Type B pancreatic cell (in vitro differentiated cells): ENCODE measurements at regions not wholly inside any gene's neighbourhood (a gene's known extent, or its start where the extent isn't known, plus 50 kb on each side); places are given as distances from the start of the nearest gene placed in this dataset.

Experiments used
- DNase-seq: peaks from one replicate; pipeline ENCODE4 v3.0.0; 2021; ENCODE audit warnings: mixed read lengths; ENCODE audit not compliant: unreplicated experiment; ENCODE audit errors: extremely low spot score
- H3K27ac Mint-ChIP-seq: 2 replicates; pipeline ENCODE4 v1.8.0; 2021; ENCODE audit warnings: mild to moderate bottlenecking, mixed read lengths
- H3K27me3 Mint-ChIP-seq: 2 replicates; pipeline ENCODE4 v1.8.0; 2021; ENCODE audit warnings: mixed read lengths
- H3K36me3 Mint-ChIP-seq: 2 replicates; pipeline ENCODE4 v1.8.0; 2021; ENCODE audit warnings: mixed read lengths
- H3K4me1 Mint-ChIP-seq: one replicate; pipeline ENCODE4 v1.8.0; 2021; ENCODE audit warnings: mixed read lengths; ENCODE audit not compliant: unreplicated experiment
- H3K4me3 Mint-ChIP-seq: 2 replicates; pipeline ENCODE4 v1.8.0; 2021; ENCODE audit warnings: mild to moderate bottlenecking, mixed read lengths
- H3K9me3 Mint-ChIP-seq: 2 replicates; pipeline ENCODE4 v1.8.0; 2021; ENCODE audit warnings: mixed read lengths
- CTCF ChIP-seq: fragments of 200-600 bp; sonication (generic); conservative IDR thresholded peaks from 2 replicates; pipeline ENCODE4 v1.5.0; 2021; ENCODE audit warnings: antibody characterized with exemption, mild to moderate bottlenecking

GRCh38 chr2:223510713-223511112, 91.4 kb downstream of the SCG2 start:
- H3K9me3 Mint-ChIP-seq = no peaks in the 10 kb centered on the region
- peaks cover 28% of the 10 kb centered on the region for H3K27me3 Mint-ChIP-seq
- TF ChIP-seq CTCF = no peak
- no peaks in the 10 kb centered on the region for H3K4me1 Mint-ChIP-seq
- no peaks in the 10 kb centered on the region for H3K36me3 Mint-ChIP-seq
- DNase-seq = no peak
- H3K4me3 Mint-ChIP-seq = no peak overlapping the region
- H3K27ac Mint-ChIP-seq = no peak overlapping the region

GRCh38 chr2:223511168-223511567, 91.0 kb downstream of the SCG2 start:
- no peaks in the 10 kb centered on the region for H3K9me3 Mint-ChIP-seq
- no peaks in the 10 kb centered on the region for H3K36me3 Mint-ChIP-seq
- no peak for TF ChIP-seq CTCF
- no peak overlapping the region for H3K4me3 Mint-ChIP-seq
- no peak overlapping the region for H3K27ac Mint-ChIP-seq
- H3K4me1 Mint-ChIP-seq = no peaks in the 10 kb centered on the region
- no peak for DNase-seq
- peaks cover 28% of the 10 kb centered on the region for H3K27me3 Mint-ChIP-seq

- Mint-ChIP-seq H3K27me3 (peaks cover 25% of the 10 kb centered on the region), H3K36me3 (no peaks in the 10 kb centered on the region), H3K27ac (no peak overlapping the region), H3K4me3 (no peak overlapping the region), H3K4me1 (no peaks in the 10 kb centered on the region), H3K9me3 (no peaks in the 10 kb centered on the region)
- DNase-seq = no peak
- TF ChIP-seq CTCF = no peak
These were observed 88.2 kb downstream of the SCG2 start for GRCh38 chr2:223513771-223514455.

GRCh38 chr2:223519471-223519870, 82.7 kb downstream of the SCG2 start:
- Mint-ChIP-seq H3K4me1 (peaks cover 11% of the 10 kb centered on the region), H3K36me3 (no peaks in the 10 kb centered on the region), H3K4me3 (no peak overlapping the region), H3K27ac (no peak overlapping the region), H3K9me3 (peaks cover 10% of the 10 kb centered on the region), H3K27me3 (peaks cover 4% of the 10 kb centered on the region)
- TF ChIP-seq CTCF = no peak
- DNase-seq = no peak

- no peak for TF ChIP-seq CTCF
- H3K36me3 Mint-ChIP-seq = no peaks in the 10 kb centered on the region
- DNase-seq = no peak
- H3K27me3 Mint-ChIP-seq = no peaks in the 10 kb centered on the region
- H3K4me1 Mint-ChIP-seq = peaks cover 11% of the 10 kb centered on the region
- H3K27ac Mint-ChIP-seq = no peak overlapping the region
- H3K9me3 Mint-ChIP-seq = peaks cover 13% of the 10 kb centered on the region
- no peak overlapping the region for H3K4me3 Mint-ChIP-seq
These were observed 79.4 kb downstream of the SCG2 start for GRCh38 chr2:223522796-223523195.
